ENCODE measurements at regions not wholly inside any gene's neighbourhood (a gene's known extent, or its start where the extent isn't known, plus 50 kb on each side); places are given as distances from the start of the nearest gene placed in this dataset.
"Not testable (repeated sequence)": the region's sequence is repeated elsewhere in the genome, so short reads cannot be mapped to it uniquely, and the experiment has no call there.

DNA sequence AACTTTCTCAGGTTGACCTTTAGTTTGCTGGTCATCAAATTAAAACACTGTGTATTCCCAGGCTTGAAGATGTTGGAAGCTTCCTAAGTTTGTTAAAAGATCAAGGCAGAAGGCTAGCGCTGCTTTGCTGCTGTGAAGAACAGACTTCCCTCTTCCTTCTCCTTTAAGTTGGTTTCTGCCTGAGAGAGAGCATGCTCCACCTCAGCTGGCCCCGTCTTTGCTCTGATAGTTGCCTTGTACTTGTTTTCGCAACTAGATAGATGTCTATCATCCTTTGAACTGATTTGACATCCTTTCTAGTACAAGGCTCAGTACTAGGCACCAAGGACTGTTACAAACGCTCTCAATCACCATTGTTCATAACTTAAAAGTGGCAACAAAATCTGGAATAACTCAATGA lies 177.8 kb upstream of the MKLN1 start:
- no peaks in the 10 kb centered on the region for H3K36me3 ChIP-seq
- H3K4me1 ChIP-seq: no peaks in the 10 kb centered on the region
- intact Hi-C loops (cut with DNase I; ENCODE audit: low total_unique reads): no loop called here
- no peak overlapping the region for H3K4me3 ChIP-seq
- H3K27ac ChIP-seq: no peak overlapping the region
- H3K27me3 ChIP-seq: no peaks in the 10 kb centered on the region
- TF ChIP-seq POLR2AphosphoS5 (IDR thresholded peaks at IDR 0.05): no peak
- TF ChIP-seq, protein P1, sequence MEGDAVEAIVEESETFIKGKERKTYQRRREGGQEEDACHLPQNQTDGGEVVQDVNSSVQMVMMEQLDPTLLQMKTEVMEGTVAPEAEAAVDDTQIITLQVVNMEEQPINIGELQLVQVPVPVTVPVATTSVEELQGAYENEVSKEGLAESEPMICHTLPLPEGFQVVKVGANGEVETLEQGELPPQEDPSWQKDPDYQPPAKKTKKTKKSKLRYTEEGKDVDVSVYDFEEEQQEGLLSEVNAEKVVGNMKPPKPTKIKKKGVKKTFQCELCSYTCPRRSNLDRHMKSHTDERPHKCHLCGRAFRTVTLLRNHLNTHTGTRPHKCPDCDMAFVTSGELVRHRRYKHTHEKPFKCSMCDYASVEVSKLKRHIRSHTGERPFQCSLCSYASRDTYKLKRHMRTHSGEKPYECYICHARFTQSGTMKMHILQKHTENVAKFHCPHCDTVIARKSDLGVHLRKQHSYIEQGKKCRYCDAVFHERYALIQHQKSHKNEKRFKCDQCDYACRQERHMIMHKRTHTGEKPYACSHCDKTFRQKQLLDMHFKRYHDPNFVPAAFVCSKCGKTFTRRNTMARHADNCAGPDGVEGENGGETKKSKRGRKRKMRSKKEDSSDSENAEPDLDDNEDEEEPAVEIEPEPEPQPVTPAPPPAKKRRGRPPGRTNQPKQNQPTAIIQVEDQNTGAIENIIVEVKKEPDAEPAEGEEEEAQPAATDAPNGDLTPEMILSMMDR (IDR thresholded peaks at IDR 0.05): no peak
- no peak for TF ChIP-seq POLR2A (IDR thresholded peaks at IDR 0.05)
- no peak for DNase-seq (ENCODE audit: low spot score in 2 of 2)
- H3K9me3 ChIP-seq: no peaks in the 10 kb centered on the region

DNA sequence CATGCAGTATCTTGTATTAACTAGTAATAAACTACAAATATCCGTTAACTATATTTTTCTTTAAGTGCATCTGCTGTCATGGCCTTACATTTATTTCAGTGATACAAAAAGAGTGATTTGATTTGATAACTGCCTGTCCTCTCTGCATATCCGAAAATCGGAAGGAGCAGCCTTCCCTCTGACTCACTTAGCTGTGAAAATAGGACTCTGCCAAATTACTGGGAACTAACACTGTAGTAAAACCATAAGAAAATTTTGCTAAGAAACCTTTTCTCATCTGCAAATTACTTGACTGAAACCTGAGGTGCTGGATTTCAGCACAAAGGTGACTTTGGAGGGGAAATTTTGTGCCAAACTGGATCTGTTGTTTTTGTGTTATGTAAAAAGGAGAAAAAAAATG lies 176.6 kb upstream of the MKLN1 start:
- no peaks in the 10 kb centered on the region for H3K9me3 ChIP-seq
- no peaks in the 10 kb centered on the region for H3K27me3 ChIP-seq
- TF ChIP-seq, protein P1 (IDR thresholded peaks at IDR 0.05): no peak
- H3K36me3 ChIP-seq: no peaks in the 10 kb centered on the region
- DNase-seq (ENCODE audit: low spot score in 2 of 2): no peak
- H3K27ac ChIP-seq: no peak overlapping the region
- no peaks in the 10 kb centered on the region for H3K4me1 ChIP-seq
- intact Hi-C loops (cut with DNase I; ENCODE audit: low total_unique reads): no loop called here
- no peak overlapping the region for H3K4me3 ChIP-seq

DNA sequence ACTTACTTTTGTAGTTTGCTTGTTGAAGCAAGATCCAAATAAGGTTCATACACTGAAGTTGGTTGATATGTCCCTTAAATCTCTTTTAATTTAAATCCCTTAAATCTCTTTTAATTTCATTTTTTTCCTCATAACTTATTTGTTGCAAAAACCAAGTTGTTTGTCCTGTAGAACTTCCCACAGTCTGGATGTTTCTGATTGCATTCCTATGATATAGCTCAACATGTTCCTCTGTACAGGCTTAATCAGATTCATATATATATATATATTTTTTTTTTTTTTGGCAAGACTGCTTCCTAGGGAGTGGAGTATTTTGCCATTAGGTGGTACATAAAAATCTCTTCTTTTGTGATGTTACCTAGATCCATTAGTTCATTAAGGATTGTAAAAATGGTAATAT lies 174.9 kb upstream of the MKLN1 start:
- Histone ChIP-seq H3K4me1 (no peaks in the 10 kb centered on the region), H3K4me3 (no peak overlapping the region), H3K36me3 (no peaks in the 10 kb centered on the region), H3K9me3 (no peaks in the 10 kb centered on the region), H3K27me3 (no peaks in the 10 kb centered on the region), H3K27ac (no peak overlapping the region)
- intact Hi-C loops (cut with DNase I; ENCODE audit: low total_unique reads): no loop called here
- no peak for DNase-seq (ENCODE audit: low spot score in 2 of 2)
- TF ChIP-seq POLR2A (IDR thresholded peaks at IDR 0.05): no peak
- TF ChIP-seq, protein P1 (IDR thresholded peaks at IDR 0.05): no peak
- no peak for TF ChIP-seq POLR2AphosphoS5 (IDR thresholded peaks at IDR 0.05)

DNA sequence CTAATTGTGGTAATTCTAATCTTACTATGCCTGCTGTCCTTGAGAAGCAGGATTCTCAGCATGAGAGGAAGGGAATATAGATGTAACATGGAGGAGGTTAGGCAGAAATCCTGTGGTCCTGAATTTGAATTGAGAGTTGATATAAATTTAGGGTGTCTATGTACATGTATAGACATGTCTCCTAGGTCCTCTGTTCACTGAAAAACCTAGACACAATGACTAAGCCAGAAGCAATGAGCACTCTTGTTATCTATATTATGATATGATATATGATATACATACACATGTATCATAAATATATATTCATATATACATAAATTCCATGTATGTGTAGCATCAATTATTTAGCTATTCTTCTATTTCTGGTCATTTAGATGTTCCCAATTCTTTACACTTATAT lies 173.3 kb upstream of the MKLN1 start:
- intact Hi-C loops (cut with DNase I; ENCODE audit: low total_unique reads): no loop called here
- H3K9me3 ChIP-seq: no peaks in the 10 kb centered on the region
- DNase-seq (ENCODE audit: low spot score in 2 of 2): no peak
- no peak overlapping the region for H3K4me3 ChIP-seq
- no peak for TF ChIP-seq POLR2A (IDR thresholded peaks at IDR 0.05)
- TF ChIP-seq POLR2AphosphoS5 (IDR thresholded peaks at IDR 0.05): no peak
- TF ChIP-seq, protein P1 (IDR thresholded peaks at IDR 0.05): no peak
- no peaks in the 10 kb centered on the region for H3K36me3 ChIP-seq
- H3K27me3 ChIP-seq: no peaks in the 10 kb centered on the region
- H3K27ac ChIP-seq: no peak overlapping the region
- no peaks in the 10 kb centered on the region for H3K4me1 ChIP-seq

DNA sequence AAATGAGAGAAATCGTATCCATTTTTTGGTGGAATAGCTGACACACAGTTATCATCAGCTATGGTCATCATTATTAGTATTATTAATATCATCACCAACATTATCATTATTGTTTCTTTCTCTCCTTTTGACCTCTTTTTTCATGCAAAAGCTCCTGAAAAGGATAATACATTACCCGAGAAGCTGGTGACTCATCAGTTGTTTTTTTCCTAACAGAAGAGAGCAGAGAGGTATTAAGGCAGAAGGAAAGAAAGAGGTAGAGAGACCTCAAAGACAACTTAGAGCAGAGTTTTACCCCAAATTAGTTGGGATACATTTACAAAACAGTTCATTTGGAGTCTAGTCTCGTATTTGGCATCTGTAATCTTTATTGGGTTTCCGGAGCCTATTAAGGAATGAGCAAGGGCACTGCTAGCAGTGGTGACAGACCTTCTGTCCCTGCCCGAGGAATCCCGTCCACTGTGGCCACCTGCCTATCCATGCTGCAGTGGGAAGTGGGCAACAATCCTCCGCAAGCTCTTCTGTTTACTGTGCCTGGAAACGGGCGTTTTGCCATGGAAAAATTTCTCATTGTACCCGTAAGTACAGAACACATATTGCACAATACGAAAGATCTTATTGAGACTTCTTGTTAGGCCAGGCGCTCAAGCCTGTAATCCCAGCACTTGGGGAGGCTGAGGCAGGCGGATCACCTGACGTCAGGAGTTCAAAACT lies 170.0 kb upstream of the MKLN1 start:
- intact Hi-C loops (cut with DNase I; ENCODE audit: low total_unique reads): no loop called here
- H3K36me3 ChIP-seq: no peaks in the 10 kb centered on the region
- no peaks in the 10 kb centered on the region for H3K4me1 ChIP-seq
- H3K27ac ChIP-seq: peak overlapping the region; percentile 29 to 43
- H3K27me3 ChIP-seq: no peaks in the 10 kb centered on the region
- peak overlapping the region in 1 of 3 donors; percentile 12 for H3K4me3 ChIP-seq
- TF ChIP-seq, protein P1 (IDR thresholded peaks at IDR 0.05): no peak
- peak in 1 of 3 donors; percentile 53 for TF ChIP-seq POLR2AphosphoS5 (IDR thresholded peaks at IDR 0.05)
- H3K9me3 ChIP-seq: no peaks in the 10 kb centered on the region
- DNase-seq (ENCODE audit: low spot score in 2 of 2): peak in 1 of 2 donors; percentile 37

DNA sequence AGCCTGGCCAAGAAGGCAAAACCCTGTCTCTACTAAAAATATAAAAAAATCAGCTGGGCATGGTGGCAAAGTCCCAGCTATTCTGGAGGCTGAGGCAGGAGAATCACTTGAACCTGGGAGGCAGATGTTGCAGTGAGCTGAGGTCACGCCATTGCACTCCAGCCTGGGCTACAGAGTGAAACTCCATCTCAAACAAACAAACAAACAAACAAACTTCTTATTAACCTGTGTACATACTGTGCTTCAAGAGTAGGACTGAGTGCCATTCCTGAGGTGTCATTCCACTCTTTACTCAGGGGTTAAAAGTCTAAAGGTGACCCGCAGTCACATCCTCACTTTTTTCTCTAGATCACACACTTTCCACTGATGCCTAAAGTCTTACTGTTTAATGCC lies 169.4 kb upstream of the MKLN1 start:
- DNase-seq (ENCODE audit: low spot score in 2 of 2); H3K4me3 ChIP-seq; H3K9me3 ChIP-seq; H3K36me3 ChIP-seq; intact Hi-C loops (cut with DNase I; ENCODE audit: low total_unique reads); H3K27me3 ChIP-seq; H3K4me1 ChIP-seq: not testable (repeated sequence)
- peak overlapping the region; percentile 29 to 43 for H3K27ac ChIP-seq
